GM12874 (cell line): ENCODE measurements at regions not wholly inside any gene's neighbourhood (a gene's known extent, or its start where the extent isn't known, plus 50 kb on each side); places are given as distances from the start of the nearest gene placed in this dataset.

ENCODE experiments used
- TF ChIP-seq, protein P1 (sequence below): IDR thresholded peaks from 2 replicates; pipeline ENCODE4 v1.5.1; 2011; ENCODE audit warnings: low read depth, mild to moderate bottlenecking, control low read depth, low read length, moderate library complexity; ENCODE audit not compliant: insufficient read depth

DNA sequence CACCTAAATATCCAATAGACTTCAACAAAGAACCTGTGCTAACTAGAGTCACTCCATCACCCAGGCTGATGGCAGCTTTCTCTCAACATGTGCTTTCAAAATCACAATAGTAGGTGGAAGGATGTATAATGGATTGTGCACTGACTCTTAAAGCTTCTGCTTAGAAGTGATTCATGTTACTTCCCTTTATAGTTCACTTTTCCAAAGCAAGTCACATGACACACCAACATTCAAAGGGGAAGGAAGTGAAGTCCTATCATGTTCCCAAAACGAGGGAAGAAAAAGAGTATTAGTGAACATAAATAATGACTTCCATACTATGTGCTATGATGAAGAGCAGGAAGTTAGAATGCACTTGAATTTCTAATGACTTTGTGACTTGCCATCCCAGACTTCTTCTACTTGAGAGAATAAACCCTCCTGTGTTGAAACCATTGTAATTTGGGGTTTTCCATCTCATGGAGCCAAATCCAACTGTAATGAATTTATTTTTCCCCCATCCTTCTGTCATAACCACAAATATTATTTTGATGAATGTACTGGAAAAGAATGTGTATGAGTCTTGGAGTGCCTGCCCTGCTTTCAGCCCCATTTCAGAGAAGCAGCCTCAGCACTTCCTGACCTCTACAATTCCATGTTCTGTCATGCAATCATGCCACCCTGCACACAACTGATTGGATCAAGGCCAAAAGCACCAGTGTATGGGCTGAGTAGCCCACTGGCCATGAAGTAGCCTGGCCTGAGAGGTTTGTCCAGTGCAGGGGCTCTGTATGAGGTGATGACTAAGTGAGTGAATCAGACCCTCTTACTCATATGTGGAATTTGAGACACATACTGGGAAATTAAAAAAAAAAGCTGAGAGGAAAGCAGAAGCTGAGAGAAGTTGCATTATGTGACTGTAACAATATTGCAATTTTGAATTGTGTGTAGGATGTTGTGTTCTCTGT, 525.9 kb upstream of the CLINT1 start:
- TF ChIP-seq, protein P1, sequence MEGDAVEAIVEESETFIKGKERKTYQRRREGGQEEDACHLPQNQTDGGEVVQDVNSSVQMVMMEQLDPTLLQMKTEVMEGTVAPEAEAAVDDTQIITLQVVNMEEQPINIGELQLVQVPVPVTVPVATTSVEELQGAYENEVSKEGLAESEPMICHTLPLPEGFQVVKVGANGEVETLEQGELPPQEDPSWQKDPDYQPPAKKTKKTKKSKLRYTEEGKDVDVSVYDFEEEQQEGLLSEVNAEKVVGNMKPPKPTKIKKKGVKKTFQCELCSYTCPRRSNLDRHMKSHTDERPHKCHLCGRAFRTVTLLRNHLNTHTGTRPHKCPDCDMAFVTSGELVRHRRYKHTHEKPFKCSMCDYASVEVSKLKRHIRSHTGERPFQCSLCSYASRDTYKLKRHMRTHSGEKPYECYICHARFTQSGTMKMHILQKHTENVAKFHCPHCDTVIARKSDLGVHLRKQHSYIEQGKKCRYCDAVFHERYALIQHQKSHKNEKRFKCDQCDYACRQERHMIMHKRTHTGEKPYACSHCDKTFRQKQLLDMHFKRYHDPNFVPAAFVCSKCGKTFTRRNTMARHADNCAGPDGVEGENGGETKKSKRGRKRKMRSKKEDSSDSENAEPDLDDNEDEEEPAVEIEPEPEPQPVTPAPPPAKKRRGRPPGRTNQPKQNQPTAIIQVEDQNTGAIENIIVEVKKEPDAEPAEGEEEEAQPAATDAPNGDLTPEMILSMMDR, result no peak

GRCh38 chr5:158383486-158383885, 524.5 kb upstream of the CLINT1 start:
- TF ChIP-seq, protein P1, result no peak

- TF ChIP-seq, protein P1, result no peak
Observed at GRCh38 chr5:158382473-158382872, 523.5 kb upstream of the CLINT1 start.

DNA sequence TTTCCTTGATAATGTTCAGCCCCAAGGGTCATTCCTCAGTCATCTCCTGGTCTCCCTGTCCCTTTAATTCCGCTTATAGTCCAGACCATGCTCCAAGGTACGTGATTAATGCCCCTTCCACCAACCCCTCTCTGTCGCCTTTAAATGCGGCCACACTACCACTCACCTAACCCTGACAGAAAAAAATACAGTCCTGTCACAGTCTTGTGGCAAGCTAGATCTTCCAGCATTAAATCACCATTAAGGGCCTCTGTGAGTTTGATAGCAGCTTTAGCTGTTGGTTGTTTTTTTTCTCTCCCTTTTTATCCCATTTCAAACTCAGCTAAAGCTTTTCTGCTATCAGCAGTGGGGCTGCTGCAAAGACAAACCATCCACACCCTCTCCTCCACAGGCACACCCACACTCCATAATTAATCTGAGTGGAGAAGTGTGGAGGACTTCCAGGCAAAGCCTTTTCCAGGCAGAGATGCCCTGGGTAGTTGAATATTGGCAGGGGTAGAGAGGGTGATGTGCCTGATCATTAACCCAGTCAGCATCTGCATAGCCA, 522.7 kb upstream of the CLINT1 start:
- TF ChIP-seq, protein P1, result no peak

DNA sequence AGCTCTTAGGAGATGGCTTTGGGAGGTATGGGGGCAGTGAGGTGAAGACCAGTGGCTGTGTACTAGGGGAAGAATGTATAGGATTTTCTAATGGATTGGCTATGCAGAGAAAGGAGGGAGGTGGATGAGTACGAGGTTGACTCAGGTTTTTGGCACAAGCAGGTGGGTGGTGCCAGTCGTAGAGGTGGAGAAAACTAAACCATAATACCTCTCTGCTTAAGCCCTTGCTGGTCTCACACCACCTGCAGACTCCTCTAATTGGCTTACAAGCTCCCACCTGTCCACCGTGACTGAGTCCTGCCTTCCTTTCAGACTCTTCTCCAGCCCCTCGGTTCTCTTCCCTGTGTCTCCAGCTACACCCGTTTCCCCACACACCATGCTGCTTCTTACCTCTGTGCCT, 521.7 kb upstream of the CLINT1 start:
- TF ChIP-seq, protein P1, result no peak

GRCh38 chr5:158378931-158379330, 520.0 kb upstream of the CLINT1 start:
- TF ChIP-seq, protein P1, result no peak

GRCh38 chr5:158376679-158377078, 517.7 kb upstream of the CLINT1 start:
- TF ChIP-seq, protein P1, result no peak
